OCI-LY7 (cell line): ENCODE measurements at regions not wholly inside any gene's neighbourhood (a gene's known extent, or its start where the extent isn't known, plus 50 kb on each side); places are given as distances from the start of the nearest gene placed in this dataset.

ENCODE experiments used
- BruUV-seq: library from RNA; stranded (reverse); fragments of 400-500 nt; replicated peaks from 2 replicates; lab custom pipeline; 2021; lab: Mats Ljungman, UMichigan
- CTCF ChIA-PET: fragments of 300-600 bp; sonication (Branson Sonifier 250); formaldehyde crosslinking; loops from one replicate; lab custom pipeline; 2022; ENCODE audit warnings: antibody characterized with exemption; ENCODE audit not compliant: unreplicated experiment; lab: Charles Lee
- POLR2A ChIA-PET: fragments of 300-600 bp; sonication (Branson Sonifier 250); formaldehyde crosslinking; loops from one replicate; lab custom pipeline; 2022; ENCODE audit warnings: antibody characterized with exemption; lab: Charles Lee
- DNase-seq: peaks from one replicate; pipeline ENCODE4 v3.0.0-alpha.2; 2015; ENCODE audit warnings: low spot score
- H2AFZ ChIP-seq: fragments of 200-600 bp; sonication (generic), shearing (Covaris generic); 2 replicates; pipeline ENCODE4 v1.6.1; 2014; ENCODE audit warnings: mild to moderate bottlenecking, antibody characterized with exemption, low read length, moderate library complexity
- H3K27ac ChIP-seq: fragments of 200-600 bp; sonication (generic); 2 replicates; pipeline ENCODE4 v1.5.1; 2014; ENCODE audit warnings: mixed run types, low read depth, mild to moderate bottlenecking, moderate library complexity, low read length, inconsistent platforms; ENCODE audit not compliant: poor library complexity, severe bottlenecking
- H3K36me3 ChIP-seq: fragments of 200-600 bp; sonication (generic); 2 replicates; pipeline ENCODE4 v1.6.1; 2014; ENCODE audit warnings: mild to moderate bottlenecking, antibody characterized with exemption, low read length, moderate library complexity, mixed read lengths; ENCODE audit not compliant: insufficient read depth
- H3K4me1 ChIP-seq: fragments of 200-600 bp; sonication (generic); 2 replicates; pipeline ENCODE4 v1.5.1; 2014; ENCODE audit warnings: mild to moderate bottlenecking, low read length; ENCODE audit not compliant: insufficient read depth, poor library complexity, severe bottlenecking
- H3K4me2 ChIP-seq: fragments of 200-600 bp; sonication (generic); 2 replicates; pipeline ENCODE4 v1.6.1; 2014; ENCODE audit warnings: mild to moderate bottlenecking, low read length
- H3K4me3 ChIP-seq: fragments of 200-600 bp; sonication (generic); 2 replicates; pipeline ENCODE4 v1.5.1; 2014; ENCODE audit warnings: mild to moderate bottlenecking, low read depth, low read length; ENCODE audit not compliant: poor library complexity, severe bottlenecking
- H3K79me2 ChIP-seq: fragments of 200-600 bp; sonication (generic); 2 replicates; pipeline ENCODE4 v1.6.1; 2016; ENCODE audit warnings: low read depth, mild to moderate bottlenecking, low read length, moderate library complexity, mixed read lengths; ENCODE audit not compliant: insufficient read depth
- H3K9me2 ChIP-seq: fragments of 200-600 bp; sonication (generic); 2 replicates; pipeline ENCODE4 v1.6.1; 2016; ENCODE audit warnings: mild to moderate bottlenecking, low read length, mixed read lengths; ENCODE audit not compliant: insufficient read depth
- H3K9me3 ChIP-seq: fragments of 200-600 bp; sonication (generic); 2 replicates; pipeline ENCODE4 v1.6.1; 2014; ENCODE audit warnings: mild to moderate bottlenecking, mixed run types, low read length, mixed read lengths
- H4K20me1 ChIP-seq: fragments of 200-600 bp; sonication (generic); 2 replicates; pipeline ENCODE4 v1.6.1; 2014; ENCODE audit warnings: mild to moderate bottlenecking, antibody characterized with exemption, low read length, moderate library complexity, mixed read lengths; ENCODE audit not compliant: insufficient read depth
- CTCF ChIP-seq: fragments of 200-600 bp; sonication (generic); conservative IDR thresholded peaks from 2 replicates; pipeline ENCODE4 v1.5.1; 2014; ENCODE audit warnings: mild to moderate bottlenecking, antibody characterized with exemption, low read length, moderate library complexity, mixed read lengths
- EZH2phosphoT487 ChIP-seq: fragments of 200-600 bp; sonication (generic); IDR thresholded peaks from 2 replicates; pipeline ENCODE4 v1.6.1; 2018; ENCODE audit warnings: low read depth, borderline replicate concordance, mild to moderate bottlenecking, mixed run types, antibody characterized with exemption, low read length, moderate library complexity, mixed read lengths
- intact Hi-C: fragments of 100-400 bp; cut with micrococcal nuclease; formaldehyde crosslinking; loops from one replicate; pipeline ENCODE4 v1.10.0; 2022; ENCODE audit not compliant: unreplicated experiment

- H2AFZ ChIP-seq = no peak overlapping the region
- no peak overlapping the region for H3K4me2 ChIP-seq
- ChIA-PET CTCF (no interaction called here), POLR2A (no interaction called here)
- no peak overlapping the region for H3K27ac ChIP-seq
- H3K4me1 ChIP-seq = no peaks in the 10 kb centered on the region
- H4K20me1 ChIP-seq = no peaks in the 10 kb centered on the region
- intact Hi-C loops = no loop called here
- no peaks in the 10 kb centered on the region for H3K9me3 ChIP-seq
- H3K9me2 ChIP-seq = no peaks in the 10 kb centered on the region
- no peaks in the 10 kb centered on the region for H3K36me3 ChIP-seq
- BruUV-seq = no TSS peak
- no peak overlapping the region for H3K4me3 ChIP-seq
- no peaks in the 10 kb centered on the region for H3K79me2 ChIP-seq
- TF ChIP-seq EZH2phosphoT487 (no peak), CTCF (no peak)
- no peak for DNase-seq
These were observed 539.4 kb downstream of the DOK5 start for GRCh38 chr20:55014766-55015165.

GRCh38 chr20:55010761-55011160 is 535.4 kb downstream of the DOK5 start:
- Histone ChIP-seq H3K36me3 (no peaks in the 10 kb centered on the region), H4K20me1 (no peaks in the 10 kb centered on the region), H2AFZ (no peak overlapping the region), H3K9me3 (no peaks in the 10 kb centered on the region), H3K4me3 (no peak overlapping the region), H3K27ac (no peak overlapping the region), H3K9me2 (no peaks in the 10 kb centered on the region), H3K4me2 (no peak overlapping the region), H3K4me1 (no peaks in the 10 kb centered on the region), H3K79me2 (no peaks in the 10 kb centered on the region)
- no TSS peak for BruUV-seq
- ChIA-PET CTCF (no interaction called here), POLR2A (interaction anchor here (0.6 kb wide), 1 partner anchor 27 kb away, joined by 5 read pairs; no protein-coding TSS in a partner anchor)
- intact Hi-C loops = no loop called here
- DNase-seq = no peak
- TF ChIP-seq CTCF = no peak
- TF ChIP-seq EZH2phosphoT487 = no peak

- Histone ChIP-seq H3K4me3 (no peak overlapping the region), H3K4me1 (no peaks in the 10 kb centered on the region), H3K4me2 (no peak overlapping the region), H3K9me2 (no peaks in the 10 kb centered on the region), H4K20me1 (no peaks in the 10 kb centered on the region), H3K36me3 (no peaks in the 10 kb centered on the region), H2AFZ (no peak overlapping the region), H3K27ac (no peak overlapping the region), H3K9me3 (no peaks in the 10 kb centered on the region), H3K79me2 (no peaks in the 10 kb centered on the region)
- intact Hi-C loops = no loop called here
- no peak for TF ChIP-seq CTCF
- no peak for TF ChIP-seq EZH2phosphoT487
- DNase-seq = no peak
- CTCF ChIA-PET = no interaction called here
- BruUV-seq = no TSS peak
- POLR2A ChIA-PET = no interaction called here
These were observed 533.7 kb downstream of the DOK5 start for GRCh38 chr20:55009066-55009465.
